DOHH2 (cell line): ENCODE measurements at regions not wholly inside any gene's neighbourhood (a gene's known extent, or its start where the extent isn't known, plus 50 kb on each side); places are given as distances from the start of the nearest gene placed in this dataset.

Experiments used
- H3F3A ChIP-seq: fragments of 200-600 bp; sonication (generic), shearing (Covaris generic); 2 replicates; pipeline ENCODE4 v1.6.0; 2016; ENCODE audit warnings: antibody characterized with exemption, mild to moderate bottlenecking; ENCODE audit not compliant: control insufficient read depth, insufficient read depth
- H3K27ac ChIP-seq: fragments of 200-600 bp; sonication (generic); 2 replicates; pipeline ENCODE4 v1.5.1; 2014; ENCODE audit warnings: low read depth, mild to moderate bottlenecking, low read length, moderate library complexity
- H3K27me3 ChIP-seq: fragments of 200-600 bp; sonication (generic); 2 replicates; pipeline ENCODE4 v1.6.1; 2014; ENCODE audit warnings: mild to moderate bottlenecking, low read length, mixed read lengths; ENCODE audit not compliant: control insufficient read depth
- H3K36me3 ChIP-seq: fragments of 200-600 bp; sonication (generic); 2 replicates; pipeline ENCODE4 v1.6.1; 2014; ENCODE audit warnings: mild to moderate bottlenecking, low read length, moderate library complexity, mixed read lengths; ENCODE audit not compliant: control insufficient read depth
- H3K4me1 ChIP-seq: fragments of 200-600 bp; sonication (generic); 2 replicates; pipeline ENCODE4 v1.6.1; 2014; ENCODE audit warnings: mild to moderate bottlenecking, low read length, mixed read lengths; ENCODE audit not compliant: control insufficient read depth
- H3K4me2 ChIP-seq: fragments of 200-600 bp; sonication (generic); 2 replicates; pipeline ENCODE4 v1.6.0; 2014; ENCODE audit warnings: mild to moderate bottlenecking, low read length, moderate library complexity
- H3K4me3 ChIP-seq: fragments of 200-600 bp; sonication (generic); 2 replicates; pipeline ENCODE4 v1.5.1; 2014; ENCODE audit warnings: mild to moderate bottlenecking, low read length, mixed read lengths
- H3K79me2 ChIP-seq: fragments of 200-600 bp; sonication (generic); 2 replicates; pipeline ENCODE4 v1.6.1; 2014; ENCODE audit warnings: mild to moderate bottlenecking, low read length, mixed read lengths; ENCODE audit not compliant: control insufficient read depth
- H3K9me2 ChIP-seq: fragments of 200-600 bp; sonication (generic); replicated peaks from 2 replicates; pipeline ENCODE4 v1.6.1; 2014; ENCODE audit warnings: mild to moderate bottlenecking, low read length, mixed read lengths; ENCODE audit not compliant: control insufficient read depth
- H3K9me3 ChIP-seq: fragments of 200-600 bp; sonication (generic); 2 replicates; pipeline ENCODE4 v1.6.1; 2014; ENCODE audit warnings: antibody characterized with exemption, low read length, mixed read lengths; ENCODE audit not compliant: control insufficient read depth, insufficient read depth
- H4K20me1 ChIP-seq: fragments of 200-600 bp; sonication (generic); 2 replicates; pipeline ENCODE4 v1.6.0; 2014; ENCODE audit warnings: low read depth, mild to moderate bottlenecking, antibody characterized with exemption, low read length, moderate library complexity; ENCODE audit not compliant: control insufficient read depth, insufficient read depth
- CTCF ChIP-seq: fragments of 200-600 bp; sonication (generic); IDR thresholded peaks from one replicate; pipeline ENCODE4 v1.5.1; 2014; ENCODE audit warnings: antibody characterized with exemption, mild to moderate bottlenecking, low read depth, low read length; ENCODE audit not compliant: poor library complexity, severe bottlenecking
- EZH2phosphoT487 ChIP-seq: fragments of 200-600 bp; sonication (generic); IDR thresholded peaks from 2 replicates; pipeline ENCODE4 v1.6.1; 2017; ENCODE audit warnings: borderline replicate concordance, mild to moderate bottlenecking, antibody characterized with exemption, low read length, moderate library complexity, mixed read lengths

DNA sequence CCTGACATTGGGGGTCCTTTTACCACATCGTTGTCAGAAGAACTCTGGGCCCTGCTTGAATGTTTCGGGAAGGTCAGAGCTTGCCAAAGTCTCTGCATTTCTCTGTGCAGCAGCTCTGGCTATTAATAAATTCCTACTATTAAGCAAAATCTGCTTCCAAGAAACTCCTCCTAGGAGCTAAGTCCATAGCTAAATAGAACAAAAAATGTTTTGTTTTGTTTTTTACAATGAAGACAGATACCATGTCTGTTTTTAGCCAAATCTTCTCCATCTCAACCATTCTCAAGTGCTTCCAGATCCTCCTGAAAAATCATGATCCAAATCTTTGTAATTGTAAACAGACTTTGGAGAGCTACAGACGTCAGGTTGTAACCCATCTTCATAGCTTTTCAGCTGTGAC, 161.6 kb downstream of the SPATA18 start:
- no peaks in the 10 kb centered on the region for H3K9me3 ChIP-seq
- H3K4me1 ChIP-seq, result no peaks in the 10 kb centered on the region
- H3K9me2 ChIP-seq, result no peaks in the 10 kb centered on the region
- H3K4me3 ChIP-seq, result no peak overlapping the region
- no peak overlapping the region for H3K4me2 ChIP-seq
- no peak overlapping the region for H3K27ac ChIP-seq
- no peaks in the 10 kb centered on the region for H3K79me2 ChIP-seq
- no peaks in the 10 kb centered on the region for H3F3A ChIP-seq
- no peaks in the 10 kb centered on the region for H3K36me3 ChIP-seq
- H4K20me1 ChIP-seq, result no peaks in the 10 kb centered on the region
- H3K27me3 ChIP-seq, result no peaks in the 10 kb centered on the region
- TF ChIP-seq CTCF (no peak), EZH2phosphoT487 (no peak)

- no peaks in the 10 kb centered on the region for H4K20me1 ChIP-seq
- H3K4me2 ChIP-seq, result no peak overlapping the region
- H3K9me3 ChIP-seq, result peaks cover 4% of the 10 kb centered on the region; the same call in 1 of the 2 replicates
- no peak for TF ChIP-seq CTCF
- H3F3A ChIP-seq, result no peaks in the 10 kb centered on the region
- H3K27me3 ChIP-seq, result no peaks in the 10 kb centered on the region
- no peaks in the 10 kb centered on the region for H3K79me2 ChIP-seq
- H3K36me3 ChIP-seq, result peaks cover 5% of the 10 kb centered on the region; the same call in 1 of the 2 replicates
- H3K27ac ChIP-seq, result no peak overlapping the region
- no peak overlapping the region for H3K4me3 ChIP-seq
- H3K4me1 ChIP-seq, result peaks cover 27% of the 10 kb centered on the region
- no peaks in the 10 kb centered on the region for H3K9me2 ChIP-seq
Observed at GRCh38 chr4:52231526-52231925, 180.4 kb downstream of the SPATA18 start.

DNA sequence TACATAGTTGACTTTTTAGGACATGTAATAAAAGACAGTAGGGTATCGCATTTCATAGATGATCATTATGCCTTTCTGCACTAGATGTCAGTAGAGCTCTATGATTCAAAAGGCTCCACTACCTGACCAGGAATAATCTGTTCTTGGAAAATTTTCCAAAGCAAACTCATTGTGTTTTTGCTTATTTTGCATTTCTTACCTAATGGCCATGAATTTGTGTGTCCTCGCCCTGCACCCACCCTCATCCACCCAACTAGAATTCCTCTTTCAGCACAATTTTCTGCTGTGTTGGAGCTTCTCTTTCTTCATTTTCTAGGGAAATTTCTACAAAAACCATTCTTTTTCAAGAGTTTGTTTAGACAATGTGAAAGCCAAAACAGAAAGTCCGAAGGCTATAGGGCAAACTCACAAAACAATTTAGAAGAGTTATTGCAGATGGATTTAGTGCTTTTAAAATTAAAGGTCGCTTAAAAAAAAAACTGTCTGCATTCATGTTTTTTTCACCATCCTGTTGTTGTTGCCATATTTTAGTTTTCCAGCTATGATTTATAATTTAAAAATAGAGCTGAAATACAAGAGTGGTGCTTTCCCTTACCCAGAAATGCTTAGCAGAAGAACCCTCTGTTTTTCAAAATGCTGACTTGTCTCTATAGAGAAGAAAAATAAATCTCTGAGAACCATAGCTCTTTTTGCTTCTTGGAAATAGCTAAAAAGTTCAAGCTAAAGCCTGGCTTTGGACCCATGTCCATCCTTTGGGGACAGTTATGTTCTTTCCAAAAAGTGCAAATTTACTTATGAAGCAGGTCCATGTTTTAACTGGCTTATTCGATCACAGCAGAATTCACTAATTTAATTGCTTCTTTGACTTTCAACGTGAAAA, 183.7 kb downstream of the SPATA18 start:
- H3K27me3 ChIP-seq, result no peaks in the 10 kb centered on the region
- no peak overlapping the region for H3K4me3 ChIP-seq
- TF ChIP-seq CTCF, result peak; percentile 80
- TF ChIP-seq EZH2phosphoT487, result no peak
- H3K9me2 ChIP-seq, result no peaks in the 10 kb centered on the region
- H4K20me1 ChIP-seq, result no peaks in the 10 kb centered on the region
- H3K4me1 ChIP-seq, result peaks cover 42% of the 10 kb centered on the region
- peak overlapping the region; percentile 17; the same call in 1 of the 2 replicates for H3K4me2 ChIP-seq
- H3K36me3 ChIP-seq, result peaks cover 13% of the 10 kb centered on the region; the same call in 1 of the 2 replicates
- no peaks in the 10 kb centered on the region for H3K79me2 ChIP-seq
- H3K9me3 ChIP-seq, result peaks cover 11% of the 10 kb centered on the region; the same call in 1 of the 2 replicates
- H3K27ac ChIP-seq, result peak overlapping the region; percentile 41
- no peaks in the 10 kb centered on the region for H3F3A ChIP-seq
